ENCODE measurements at regions not wholly inside any gene's neighbourhood (a gene's known extent, or its start where the extent isn't known, plus 50 kb on each side); places are given as distances from the start of the nearest gene placed in this dataset.

DNA sequence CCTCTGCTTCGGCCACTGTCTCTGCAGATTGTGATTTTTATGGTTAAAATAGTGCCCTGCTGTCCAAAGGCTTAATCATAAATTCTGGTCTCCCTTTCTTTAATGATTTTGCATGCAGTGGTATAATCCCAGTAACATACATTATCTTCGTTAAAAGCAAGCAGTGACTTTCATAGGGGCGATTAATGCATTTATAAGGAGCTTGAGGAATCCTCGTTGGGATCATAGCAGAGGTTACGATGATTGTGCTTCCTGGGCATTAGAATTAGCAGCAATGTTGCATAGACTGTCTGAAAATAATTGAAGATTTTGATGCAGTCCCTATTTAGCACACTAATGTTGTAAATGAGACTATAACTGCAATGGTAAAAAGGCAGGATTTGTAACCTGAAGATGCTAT, 181.3 kb downstream of the PRL start:
- Histone ChIP-seq H2AFZ (ENCODE audit: control insufficient read depth, low read length) (no peak overlapping the region), H4K20me1 (ENCODE audit: control insufficient read depth, extremely low read depth, insufficient read depth, low read length) (no peaks in the 10 kb centered on the region), H3K4me1 (ENCODE audit: control insufficient read depth, extremely low read depth, insufficient read depth, low read length) (no peaks in the 10 kb centered on the region), H3K9me1 (ENCODE audit: control insufficient read depth, extremely low read depth, insufficient read depth, low read length) (no peaks in the 10 kb centered on the region), H3K27ac (ENCODE audit: control insufficient read depth, insufficient read depth, low read length) (no peak overlapping the region), H3K79me2 (ENCODE audit: control insufficient read depth, insufficient read depth, low read length) (no peaks in the 10 kb centered on the region), H3K9ac (ENCODE audit: control insufficient read depth, extremely low read depth, insufficient read depth, low read length) (no peak overlapping the region), H3K36me3 (ENCODE audit: control insufficient read depth in 2 of 2, extremely low read depth in 1 of 2, insufficient read depth in 2 of 2, low read length in 2 of 2) (no peaks in the 10 kb centered on the region), H3K9me3 (ENCODE audit: control insufficient read depth, low read depth, low read length) (no peaks in the 10 kb centered on the region), H3K4me3 (ENCODE audit: control insufficient read depth in 2 of 3, extremely low read depth in 1 of 3, insufficient read depth in 2 of 3, low read depth in 1 of 3, low read length in 3 of 3) (no peak overlapping the region), H3K4me2 (ENCODE audit: control insufficient read depth, extremely low read depth, insufficient read depth, low read depth, low read length) (no peak overlapping the region), H3K27me3 (ENCODE audit: control insufficient read depth, extremely low read depth, insufficient read depth, low read length) (no peaks in the 10 kb centered on the region)
- no peak for DNase-seq (ENCODE audit: low read depth, low spot score)
- dilution Hi-C loops (cut with MboI; ENCODE audit: extremely low pct_ligation_motif_present, low sequenced_read_pairs), result no loop called here
- no peak for FAIRE-seq
- TF ChIP-seq, protein P1, sequence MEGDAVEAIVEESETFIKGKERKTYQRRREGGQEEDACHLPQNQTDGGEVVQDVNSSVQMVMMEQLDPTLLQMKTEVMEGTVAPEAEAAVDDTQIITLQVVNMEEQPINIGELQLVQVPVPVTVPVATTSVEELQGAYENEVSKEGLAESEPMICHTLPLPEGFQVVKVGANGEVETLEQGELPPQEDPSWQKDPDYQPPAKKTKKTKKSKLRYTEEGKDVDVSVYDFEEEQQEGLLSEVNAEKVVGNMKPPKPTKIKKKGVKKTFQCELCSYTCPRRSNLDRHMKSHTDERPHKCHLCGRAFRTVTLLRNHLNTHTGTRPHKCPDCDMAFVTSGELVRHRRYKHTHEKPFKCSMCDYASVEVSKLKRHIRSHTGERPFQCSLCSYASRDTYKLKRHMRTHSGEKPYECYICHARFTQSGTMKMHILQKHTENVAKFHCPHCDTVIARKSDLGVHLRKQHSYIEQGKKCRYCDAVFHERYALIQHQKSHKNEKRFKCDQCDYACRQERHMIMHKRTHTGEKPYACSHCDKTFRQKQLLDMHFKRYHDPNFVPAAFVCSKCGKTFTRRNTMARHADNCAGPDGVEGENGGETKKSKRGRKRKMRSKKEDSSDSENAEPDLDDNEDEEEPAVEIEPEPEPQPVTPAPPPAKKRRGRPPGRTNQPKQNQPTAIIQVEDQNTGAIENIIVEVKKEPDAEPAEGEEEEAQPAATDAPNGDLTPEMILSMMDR (optimal IDR thresholded peaks at IDR 0.05 in 1 of 3, IDR thresholded peaks at IDR 0.05 in 1 of 3, conservative IDR thresholded peaks at IDR 0.05 in 1 of 3; ENCODE audit: extremely low read depth in 1 of 3, insufficient read depth in 2 of 3, low read length in 3 of 3), result no peak
- no peak for TF ChIP-seq EZH2 (IDR thresholded peaks at IDR 0.05; ENCODE audit: low read length)

- no peak overlapping the region for H3K9ac ChIP-seq (ENCODE audit: control insufficient read depth, extremely low read depth, insufficient read depth, low read length)
- dilution Hi-C loops (cut with MboI; ENCODE audit: extremely low pct_ligation_motif_present, low sequenced_read_pairs), result no loop called here
- H3K9me3 ChIP-seq (ENCODE audit: control insufficient read depth, low read depth, low read length), result no peaks in the 10 kb centered on the region
- H2AFZ ChIP-seq (ENCODE audit: control insufficient read depth, low read length), result no peak overlapping the region
- no peaks in the 10 kb centered on the region for H3K27me3 ChIP-seq (ENCODE audit: control insufficient read depth, extremely low read depth, insufficient read depth, low read length)
- no peak overlapping the region for H3K4me3 ChIP-seq (ENCODE audit: control insufficient read depth in 2 of 3, extremely low read depth in 1 of 3, insufficient read depth in 2 of 3, low read depth in 1 of 3, low read length in 3 of 3)
- no peaks in the 10 kb centered on the region for H3K9me1 ChIP-seq (ENCODE audit: control insufficient read depth, extremely low read depth, insufficient read depth, low read length)
- no peak for TF ChIP-seq EZH2 (IDR thresholded peaks at IDR 0.05; ENCODE audit: low read length)
- TF ChIP-seq, protein P1 (optimal IDR thresholded peaks at IDR 0.05 in 1 of 3, IDR thresholded peaks at IDR 0.05 in 1 of 3, conservative IDR thresholded peaks at IDR 0.05 in 1 of 3; ENCODE audit: extremely low read depth in 1 of 3, insufficient read depth in 2 of 3, low read length in 3 of 3), result no peak
- H3K36me3 ChIP-seq (ENCODE audit: control insufficient read depth in 2 of 2, extremely low read depth in 1 of 2, insufficient read depth in 2 of 2, low read length in 2 of 2), result no peaks in the 10 kb centered on the region
- no peak overlapping the region for H3K27ac ChIP-seq (ENCODE audit: control insufficient read depth, insufficient read depth, low read length)
- no peak overlapping the region for H3K4me2 ChIP-seq (ENCODE audit: control insufficient read depth, extremely low read depth, insufficient read depth, low read depth, low read length)
- no peaks in the 10 kb centered on the region for H4K20me1 ChIP-seq (ENCODE audit: control insufficient read depth, extremely low read depth, insufficient read depth, low read length)
- H3K79me2 ChIP-seq (ENCODE audit: control insufficient read depth, insufficient read depth, low read length), result no peaks in the 10 kb centered on the region
- H3K4me1 ChIP-seq (ENCODE audit: control insufficient read depth, extremely low read depth, insufficient read depth, low read length), result no peaks in the 10 kb centered on the region
- FAIRE-seq (no peak), DNase-seq (ENCODE audit: low read depth, low spot score) (no peak)
Measured at GRCh38 chr6:22117631-22118030, 179.2 kb downstream of the PRL start.

Measured in keratinocyte (primary cell).